Activated naive CD4-positive, alpha-beta T cell treated with anti-CD3 and anti-CD28 coated beads, Interleukin-2, amount 50 U/mL, for 72 hours (primary cell): ENCODE measurements at regions not wholly inside any gene's neighbourhood (a gene's known extent, or its start where the extent isn't known, plus 50 kb on each side); places are given as distances from the start of the nearest gene placed in this dataset.
A peak's percentile ranks its signal among the peaks of the same experiment; 100 is the strongest.
"Not testable (repeated sequence)": the region's sequence is repeated elsewhere in the genome, so short reads cannot be mapped to it uniquely, and the experiment has no call there.

ENCODE experiments used
- ATAC-seq, 2 donors: fragments of 150-1000 bp; cut with Tn5 transposase; 2 replicates each; pipeline ENCODE4 v1.10.0; 2021; ENCODE audit warnings: mild to moderate bottlenecking in 2 of 2, moderate library complexity in 2 of 2
- DNase-seq, 2 donors: peaks; one replicate each; pipeline ENCODE4 v3.0.0; 2021 to 2022; ENCODE audit warnings: low spot score in 2 of 2
- H3K27ac Mint-ChIP-seq, 2 donors: one replicate each; pipeline ENCODE4 v1.8.0; 2022; ENCODE audit warnings: mild to moderate bottlenecking in 2 of 2, mixed read lengths in 2 of 2
- H3K36me3 Mint-ChIP-seq, 2 donors: one replicate each; pipeline ENCODE4 v1.8.0; 2022; ENCODE audit warnings: mixed read lengths in 2 of 2
- H3K9me3 Mint-ChIP-seq, 2 donors: one replicate each; pipeline ENCODE4 v1.8.0; 2022; ENCODE audit warnings: mixed read lengths in 2 of 2

- not testable (repeated sequence) for H3K9me3 Mint-ChIP-seq, DNase-seq, H3K36me3 Mint-ChIP-seq, ATAC-seq, H3K27ac Mint-ChIP-seq
These were observed 353.9 kb downstream of the GOLGA6L6 start for GRCh38 chr15:20187370-20188355.

DNA sequence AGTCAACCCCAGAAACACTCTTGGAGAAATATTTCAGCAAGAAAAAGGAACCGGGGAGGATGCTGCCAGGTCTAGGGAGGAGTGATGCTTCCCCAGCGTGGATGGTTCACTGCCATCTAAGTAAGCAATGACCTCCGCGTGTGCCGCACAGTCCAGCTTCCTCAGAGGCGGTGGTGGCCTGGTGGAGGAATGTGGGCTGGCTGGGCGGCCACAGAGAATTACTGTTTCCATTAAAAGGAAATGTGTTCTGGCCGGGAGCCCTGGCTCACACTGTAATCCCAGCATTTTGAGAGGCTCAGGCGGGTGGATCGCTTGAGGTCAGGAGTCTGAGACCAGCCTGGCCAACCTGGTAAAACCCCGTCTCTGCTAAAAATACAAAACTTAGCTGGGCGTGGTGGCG, 356.7 kb downstream of the GOLGA6L6 start:
- ATAC-seq, H3K27ac Mint-ChIP-seq, DNase-seq, H3K36me3 Mint-ChIP-seq, H3K9me3 Mint-ChIP-seq: not testable (repeated sequence)

GRCh38 chr15:20168221-20168620, 373.4 kb downstream of the GOLGA6L6 start:
- H3K36me3 Mint-ChIP-seq, DNase-seq, H3K27ac Mint-ChIP-seq: not testable (repeated sequence)

DNA sequence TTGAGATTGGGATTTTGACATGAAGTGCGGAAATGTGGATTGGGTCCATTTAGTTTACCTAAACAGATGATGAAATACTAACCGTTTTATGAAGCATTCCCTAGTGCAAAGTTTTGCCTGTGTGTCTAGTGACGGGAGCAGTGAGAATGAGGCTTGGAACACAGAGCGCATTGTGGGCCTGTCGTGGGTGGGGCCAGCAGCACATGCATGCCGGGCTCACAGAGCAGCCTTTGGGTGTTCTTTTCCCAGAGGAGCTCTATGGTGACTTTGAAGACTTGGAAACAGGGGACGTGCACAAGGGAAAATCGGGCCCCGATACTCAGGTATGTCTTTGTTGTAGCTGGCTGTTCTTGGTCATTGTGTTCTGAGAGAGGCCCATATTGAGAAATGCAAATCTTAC, 388.1 kb downstream of the GOLGA6L6 start:
- H3K27ac Mint-ChIP-seq, ATAC-seq, DNase-seq, H3K36me3 Mint-ChIP-seq, H3K9me3 Mint-ChIP-seq: not testable (repeated sequence)

More at GRCh38 chr15:20168221-20168620, 373.4 kb downstream of the GOLGA6L6 start:
- not testable (repeated sequence) for H3K9me3 Mint-ChIP-seq, ATAC-seq

- DNase-seq, H3K36me3 Mint-ChIP-seq, H3K27ac Mint-ChIP-seq, ATAC-seq, H3K9me3 Mint-ChIP-seq: not testable (repeated sequence)
These were observed 392.9 kb downstream of the GOLGA6L6 start for GRCh38 chr15:20148679-20149078.

DNA sequence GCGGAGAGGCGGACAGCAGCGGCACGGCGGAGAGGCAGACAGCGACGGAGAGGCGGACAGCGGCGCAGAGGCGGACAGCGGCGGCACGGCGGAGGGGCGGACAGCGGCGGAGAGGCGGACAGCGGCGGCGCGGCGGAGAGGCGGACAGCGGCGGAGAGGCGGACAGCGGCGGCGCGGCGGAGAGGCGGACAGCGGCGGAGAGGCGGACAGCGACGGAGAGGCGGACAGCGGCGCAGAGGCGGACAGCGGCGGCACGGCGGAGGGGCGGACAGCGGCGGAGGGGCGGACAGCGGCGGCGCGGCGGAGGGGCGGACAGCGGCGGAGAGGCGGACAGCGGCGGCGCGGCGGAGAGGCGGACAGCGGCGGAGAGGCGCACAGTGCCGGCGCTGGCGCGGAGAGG, 393.6 kb downstream of the GOLGA6L6 start:
- not testable (repeated sequence) for H3K27ac Mint-ChIP-seq, ATAC-seq, H3K9me3 Mint-ChIP-seq, DNase-seq, H3K36me3 Mint-ChIP-seq

DNA sequence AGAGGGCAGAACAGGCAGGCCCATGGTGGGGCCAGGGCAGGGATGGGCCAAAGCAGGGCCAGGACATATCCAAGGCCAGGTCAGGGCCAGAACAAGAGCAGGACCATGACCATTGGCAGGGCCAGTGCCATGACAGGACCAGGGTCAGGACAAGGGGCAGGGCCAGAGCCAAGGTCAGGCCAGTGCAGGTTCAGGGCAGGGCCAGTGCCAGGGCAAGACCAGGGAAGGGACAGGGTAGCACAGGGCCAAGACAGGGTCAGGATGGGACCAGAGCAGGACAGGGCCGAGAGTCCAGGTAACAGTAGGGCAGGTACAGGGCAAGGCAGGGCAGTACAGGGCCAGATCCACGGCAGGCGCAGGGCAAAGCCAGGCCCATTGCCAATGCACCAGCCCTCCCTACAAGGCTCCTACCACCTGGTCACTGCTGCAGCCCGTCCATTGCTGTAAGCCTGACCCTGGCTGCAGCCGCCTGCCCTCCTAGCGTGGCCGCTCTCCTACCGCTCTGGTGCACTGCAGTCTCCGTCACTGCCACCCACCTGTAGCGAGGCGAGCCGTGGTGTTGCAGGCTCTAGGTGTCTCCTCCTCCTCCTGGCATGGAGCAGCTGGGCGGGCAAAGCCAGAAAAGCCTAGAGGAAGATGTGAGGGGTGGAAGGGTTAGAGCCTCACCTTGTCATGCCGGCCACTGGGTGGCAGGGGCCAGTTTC, 397.1 kb downstream of the GOLGA6L6 start:
- not testable (repeated sequence) for DNase-seq, H3K27ac Mint-ChIP-seq, ATAC-seq, H3K9me3 Mint-ChIP-seq, H3K36me3 Mint-ChIP-seq

DNA sequence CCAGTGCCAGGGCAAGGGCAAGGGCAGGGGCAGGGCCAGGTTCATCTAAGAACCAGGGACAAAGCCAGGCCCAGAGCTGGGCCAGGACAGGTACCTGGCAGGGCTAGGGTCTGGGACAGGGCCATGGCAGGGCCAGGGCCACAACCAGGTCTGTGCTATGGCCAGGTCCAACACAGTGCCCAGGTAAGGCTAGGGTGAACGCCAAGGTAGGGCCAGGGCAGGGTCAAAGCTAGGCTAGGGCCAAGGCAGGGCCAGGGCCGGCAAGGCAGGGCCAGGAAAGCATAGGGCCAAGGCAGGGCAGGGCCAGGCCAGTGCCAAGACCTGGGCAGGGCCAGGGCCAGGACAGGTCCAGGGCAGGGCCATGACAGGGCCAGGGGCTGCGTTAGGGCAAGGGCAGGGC, 398.7 kb downstream of the GOLGA6L6 start:
- not testable (repeated sequence) for H3K36me3 Mint-ChIP-seq, DNase-seq, H3K27ac Mint-ChIP-seq, ATAC-seq, H3K9me3 Mint-ChIP-seq

DNA sequence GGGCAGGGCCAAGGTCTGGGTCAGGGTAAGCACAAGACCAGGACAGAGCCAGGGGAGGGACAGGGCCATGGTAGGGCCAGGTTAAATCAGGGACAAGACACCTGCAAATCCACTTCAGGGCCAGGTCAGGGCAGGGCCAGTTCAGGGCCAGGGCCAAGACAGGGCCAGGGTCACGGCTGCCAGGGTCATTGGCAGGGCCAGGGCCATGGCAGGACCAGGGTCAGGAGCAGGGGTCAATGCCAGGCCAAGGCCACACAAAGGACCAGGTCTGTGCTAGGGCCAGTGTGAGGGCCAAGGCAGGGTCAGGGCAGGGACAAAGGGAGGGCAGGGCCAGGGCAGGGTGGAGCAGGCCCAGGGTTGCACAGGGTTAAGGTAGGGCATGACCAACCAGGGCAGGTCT, 399.2 kb downstream of the GOLGA6L6 start:
- H3K9me3 Mint-ChIP-seq, H3K36me3 Mint-ChIP-seq, H3K27ac Mint-ChIP-seq, ATAC-seq, DNase-seq: not testable (repeated sequence)

- not testable (repeated sequence) for ATAC-seq, DNase-seq, H3K9me3 Mint-ChIP-seq, H3K27ac Mint-ChIP-seq, H3K36me3 Mint-ChIP-seq
These were observed 416.9 kb downstream of the GOLGA6L6 start for GRCh38 chr15:20124668-20125067.

DNA sequence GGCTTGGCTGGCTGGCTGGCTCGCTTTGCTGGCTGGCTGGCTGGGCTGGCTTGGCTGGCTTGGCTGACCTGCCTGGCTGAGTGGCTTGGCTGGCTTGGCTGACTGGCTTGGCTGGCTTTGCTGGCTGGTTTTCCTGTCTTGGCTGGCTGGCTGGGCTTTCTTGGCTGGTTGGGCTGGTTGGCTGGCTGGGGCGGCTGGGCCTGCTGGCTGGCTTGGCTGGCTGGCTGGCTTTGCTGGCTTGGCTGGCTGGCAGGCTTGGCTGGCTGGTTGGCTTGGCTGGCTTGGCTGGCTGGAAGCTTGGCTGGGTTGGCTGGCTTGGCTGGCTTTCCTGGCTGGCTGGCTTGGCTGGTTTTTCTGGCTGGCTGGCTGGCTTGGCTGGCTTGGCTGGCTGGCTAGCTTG, 435.6 kb downstream of the GOLGA6L6 start:
- DNase-seq: peak in 1 of 2 donors; percentile 52

GRCh38 chr15:20105011-20105990, 436.3 kb downstream of the GOLGA6L6 start:
- not testable (repeated sequence) for ATAC-seq, H3K9me3 Mint-ChIP-seq, H3K27ac Mint-ChIP-seq, H3K36me3 Mint-ChIP-seq
- peak; percentile 9 to 67 for DNase-seq

More for the DNA sequence above, 435.6 kb downstream of the GOLGA6L6 start:
- ATAC-seq: no peak
- no peak overlapping the region for H3K27ac Mint-ChIP-seq
- no peaks in the 10 kb centered on the region for H3K9me3 Mint-ChIP-seq
- H3K36me3 Mint-ChIP-seq: no peaks in the 10 kb centered on the region

- H3K9me3 Mint-ChIP-seq, ATAC-seq, H3K36me3 Mint-ChIP-seq, H3K27ac Mint-ChIP-seq: not testable (repeated sequence)
- DNase-seq: peak; percentile 7 to 65
These were observed 437.0 kb downstream of the GOLGA6L6 start for GRCh38 chr15:20104551-20104950.

GRCh38 chr15:20102862-20103261, 438.7 kb downstream of the GOLGA6L6 start:
- not testable (repeated sequence) for H3K27ac Mint-ChIP-seq, ATAC-seq, H3K36me3 Mint-ChIP-seq, H3K9me3 Mint-ChIP-seq
- DNase-seq: peak in 1 of 2 donors; percentile 74

GRCh38 chr15:20102209-20102608, 439.4 kb downstream of the GOLGA6L6 start:
- H3K9me3 Mint-ChIP-seq, H3K36me3 Mint-ChIP-seq, H3K27ac Mint-ChIP-seq, ATAC-seq: not testable (repeated sequence)
- DNase-seq: peak in 1 of 2 donors; percentile 73

- ATAC-seq, H3K9me3 Mint-ChIP-seq, H3K36me3 Mint-ChIP-seq, DNase-seq, H3K27ac Mint-ChIP-seq: not testable (repeated sequence)
These were observed 440.3 kb downstream of the GOLGA6L6 start for GRCh38 chr15:20101281-20101680.
